ENCODE measurements at regions not wholly inside any gene's neighbourhood (a gene's known extent, or its start where the extent isn't known, plus 50 kb on each side); places are given as distances from the start of the nearest gene placed in this dataset.
"Not testable (repeated sequence)": the region's sequence is repeated elsewhere in the genome, so short reads cannot be mapped to it uniquely, and the experiment has no call there.

- no peak for DNase-seq (ENCODE audit: low spot score)
Measured at GRCh38 chr11:23873406-23873805, 623.4 kb upstream of the LUZP2 start.

- DNase-seq (ENCODE audit: low spot score) = no peak
Measured at GRCh38 chr11:23875176-23875850, 621.5 kb upstream of the LUZP2 start.

GRCh38 chr11:23883426-23884048 lies 613.3 kb upstream of the LUZP2 start:
- not testable (repeated sequence) for DNase-seq (ENCODE audit: low spot score)

GRCh38 chr11:23884341-23884740 lies 612.5 kb upstream of the LUZP2 start:
- no peak for DNase-seq (ENCODE audit: low spot score)

GRCh38 chr11:23885801-23886200 lies 611.1 kb upstream of the LUZP2 start:
- DNase-seq (ENCODE audit: low spot score) = no peak

GRCh38 chr11:23887122-23887521 lies 609.7 kb upstream of the LUZP2 start:
- not testable (repeated sequence) for DNase-seq (ENCODE audit: low spot score)

- DNase-seq (ENCODE audit: low spot score) = no peak
Measured at GRCh38 chr11:23893126-23893525, 603.7 kb upstream of the LUZP2 start.

- no peak for DNase-seq (ENCODE audit: low spot score)
Measured at GRCh38 chr11:23897453-23898286, 599.2 kb upstream of the LUZP2 start.

- DNase-seq (ENCODE audit: low spot score) = no peak
Measured at GRCh38 chr11:23903044-23903704, 593.7 kb upstream of the LUZP2 start.

GRCh38 chr11:23919455-23919854 lies 577.4 kb upstream of the LUZP2 start:
- DNase-seq (ENCODE audit: low spot score) = no peak

- no peak for DNase-seq (ENCODE audit: low spot score)
Measured at GRCh38 chr11:23923357-23923756, 573.5 kb upstream of the LUZP2 start.

GRCh38 chr11:23924226-23924625 lies 572.6 kb upstream of the LUZP2 start:
- DNase-seq (ENCODE audit: low spot score) = no peak

- no peak for DNase-seq (ENCODE audit: low spot score)
Measured at GRCh38 chr11:23931443-23931842, 565.4 kb upstream of the LUZP2 start.

GRCh38 chr11:23932485-23932898 lies 564.4 kb upstream of the LUZP2 start:
- no peak for DNase-seq (ENCODE audit: low spot score)

- no peak for DNase-seq (ENCODE audit: low spot score)
Measured at GRCh38 chr11:23933721-23934120, 563.1 kb upstream of the LUZP2 start.

- DNase-seq (ENCODE audit: low spot score) = not testable (repeated sequence)
Measured at GRCh38 chr11:23934671-23935270, 562.1 kb upstream of the LUZP2 start.

GRCh38 chr11:23942117-23942815 lies 554.6 kb upstream of the LUZP2 start:
- not testable (repeated sequence) for DNase-seq (ENCODE audit: low spot score)

- DNase-seq (ENCODE audit: low spot score) = no peak
Measured at GRCh38 chr11:23944923-23945322, 551.9 kb upstream of the LUZP2 start.

- DNase-seq (ENCODE audit: low spot score) = no peak
Measured at GRCh38 chr11:23947883-23948282, 549.0 kb upstream of the LUZP2 start.

GRCh38 chr11:23948851-23949250 lies 548.0 kb upstream of the LUZP2 start:
- no peak for DNase-seq (ENCODE audit: low spot score)

- DNase-seq (ENCODE audit: low spot score) = no peak
Measured at GRCh38 chr11:23953951-23954710, 542.7 kb upstream of the LUZP2 start.

All from NAMALWA (cell line).